NB4 (cell line): ENCODE measurements at regions not wholly inside any gene's neighbourhood (a gene's known extent, or its start where the extent isn't known, plus 50 kb on each side); places are given as distances from the start of the nearest gene placed in this dataset.
"Not testable (repeated sequence)": the region's sequence is repeated elsewhere in the genome, so short reads cannot be mapped to it uniquely, and the experiment has no call there.

ENCODE experiments used
- DNase-seq: peaks from one replicate; pipeline ENCODE4 v3.0.0; 2010; ENCODE audit warnings: low read depth
- H3K4me3 ChIP-seq: one replicate; pipeline ENCODE4 v1.5.1; 2011; ENCODE audit warnings: mild to moderate bottlenecking, low read depth, low read length, moderate library complexity
- CTCF ChIP-seq: IDR thresholded peaks from one replicate; pipeline ENCODE4 v1.5.1; 2012; ENCODE audit warnings: low read depth, low read length
- MAX ChIP-seq: IDR thresholded peaks from 2 replicates; pipeline ENCODE4 v1.6.1; 2011; ENCODE audit warnings: low read depth, low read length
- MYC ChIP-seq: IDR thresholded peaks from 2 replicates; pipeline ENCODE4 v1.6.1; 2011; ENCODE audit warnings: low read depth, low read length
- POLR2A ChIP-seq: IDR thresholded peaks from 2 replicates; pipeline ENCODE4 v1.6.1; 2011; ENCODE audit warnings: mild to moderate bottlenecking; ENCODE audit not compliant: insufficient read length; ENCODE audit errors: extremely low read depth

- DNase-seq = no peak
- H3K4me3 ChIP-seq = no peak overlapping the region
Measured at GRCh38 chr4:112086036-112086434, 59.2 kb upstream of the FAM241A start.

GRCh38 chr4:112086661-112087060 is 58.6 kb upstream of the FAM241A start:
- not testable (repeated sequence) for DNase-seq, H3K4me3 ChIP-seq

More at GRCh38 chr4:112086036-112086434, 59.2 kb upstream of the FAM241A start:
- no peak for TF ChIP-seq POLR2A
- TF ChIP-seq CTCF = no peak

- not testable (repeated sequence) for H3K4me3 ChIP-seq
Measured at GRCh38 chr4:112092330-112092729, 52.9 kb upstream of the FAM241A start.

GRCh38 chr4:112093636-112094202 is 51.5 kb upstream of the FAM241A start:
- no peak overlapping the region for H3K4me3 ChIP-seq
- no peak for DNase-seq
- TF ChIP-seq MAX (no peak), MYC (no peak), CTCF (no peak), POLR2A (no peak)

More at GRCh38 chr4:112092330-112092729, 52.9 kb upstream of the FAM241A start:
- DNase-seq = not testable (repeated sequence)

GRCh38 chr4:112094330-112094729 is 50.9 kb upstream of the FAM241A start:
- no peak for DNase-seq
- H3K4me3 ChIP-seq = no peak overlapping the region
- TF ChIP-seq CTCF (no peak), MYC (no peak), MAX (no peak), POLR2A (no peak)
